PC-3 (cell line): ENCODE measurements at regions not wholly inside any gene's neighbourhood (a gene's known extent, or its start where the extent isn't known, plus 50 kb on each side); places are given as distances from the start of the nearest gene placed in this dataset.

Experiments
- ATAC-seq: fragments of 200-7000 bp; cut with Tn5 transposase; 2 replicates; pipeline ENCODE4 v1.9.1; 2020; ENCODE audit warnings: mild to moderate bottlenecking, moderate library complexity
- BruUV-seq: library from RNA; stranded (reverse); fragments of 400-500 nt; replicated peaks from 2 replicates; lab custom pipeline; 2021; lab: Mats Ljungman, UMichigan
- CTCF ChIA-PET: fragments of 300-600 bp; sonication (Branson Sonifier 250); formaldehyde crosslinking; loops from one replicate; lab custom pipeline; 2022; ENCODE audit warnings: antibody characterized with exemption; lab: Charles Lee
- POLR2A ChIA-PET: fragments of 300-600 bp; sonication (Branson Sonifier 250); formaldehyde crosslinking; loops from one replicate; lab custom pipeline; 2022; ENCODE audit warnings: antibody characterized with exemption; ENCODE audit not compliant: unreplicated experiment; lab: Charles Lee
- DNase-seq: peaks from one replicate; pipeline ENCODE4 v3.0.0-alpha.2; 2015
- H2AFZ ChIP-seq: fragments of 300-600 bp; sonication (generic); 2 replicates; pipeline ENCODE4 v1.6.0; 2016; ENCODE audit warnings: antibody characterized with exemption, low read length
- H3F3A ChIP-seq: fragments of 300-600 bp; sonication (generic); one replicate; pipeline ENCODE4 v1.6.0; 2017; ENCODE audit warnings: antibody characterized with exemption, low read length, control low read depth, mild to moderate bottlenecking; ENCODE audit not compliant: unreplicated experiment
- H3K27ac ChIP-seq: fragments of 300-600 bp; sonication (generic); 2 replicates; pipeline ENCODE4 v1.5.1; 2016; ENCODE audit warnings: mild to moderate bottlenecking, low read length
- H3K27me3 ChIP-seq: fragments of 300-600 bp; sonication (generic); 2 replicates; pipeline ENCODE4 v1.6.1; 2016; ENCODE audit warnings: low read length, mixed read lengths
- H3K36me3 ChIP-seq: fragments of 300-600 bp; sonication (generic); 2 replicates; pipeline ENCODE4 v1.6.1; 2016; ENCODE audit warnings: low read depth, mixed run types, low read length, mixed read lengths
- H3K4me1 ChIP-seq: fragments of 300-600 bp; sonication (generic); 2 replicates; pipeline ENCODE4 v1.5.1; 2016; ENCODE audit warnings: low read length; ENCODE audit not compliant: insufficient read depth
- H3K4me2 ChIP-seq: fragments of 300-600 bp; sonication (generic); 2 replicates; pipeline ENCODE4 v1.6.0; 2016; ENCODE audit warnings: low read length
- H3K4me3 ChIP-seq: fragments of 300-600 bp; sonication (generic); 2 replicates; pipeline ENCODE4 v1.5.1; 2016; ENCODE audit warnings: mild to moderate bottlenecking, low read length, mixed read lengths
- H3K79me2 ChIP-seq: fragments of 300-600 bp; sonication (generic); 2 replicates; pipeline ENCODE4 v1.6.1; 2017; ENCODE audit warnings: low read length, mixed read lengths
- H3K9ac ChIP-seq: fragments of 300-600 bp; sonication (generic); 2 replicates; pipeline ENCODE4 v1.6.0; 2016; ENCODE audit warnings: mild to moderate bottlenecking, low read length
- H3K9me2 ChIP-seq: fragments of 300-600 bp; sonication (generic); replicated peaks from 2 replicates; pipeline ENCODE4 v1.6.1; 2016; ENCODE audit warnings: mixed run types, low read length, mixed read lengths
- H3K9me3 ChIP-seq: fragments of 300-600 bp; sonication (generic); 2 replicates; pipeline ENCODE4 v1.6.1; 2016; ENCODE audit warnings: low read length, mixed read lengths
- H4K20me1 ChIP-seq: fragments of 300-600 bp; sonication (generic); 2 replicates; pipeline ENCODE4 v1.6.1; 2016; ENCODE audit warnings: low read length, mixed read lengths
- CTCF ChIP-seq: fragments of 300-600 bp; sonication (generic); conservative IDR thresholded peaks from 2 replicates; pipeline ENCODE4 v1.5.1; 2017; ENCODE audit warnings: antibody characterized with exemption, low read depth, mild to moderate bottlenecking, low read length
- EZH2 ChIP-seq: fragments of 300-600 bp; sonication (generic); IDR thresholded peaks from one replicate; pipeline ENCODE4 v1.6.1; 2017; ENCODE audit warnings: antibody characterized with exemption, mild to moderate bottlenecking, low read length; ENCODE audit not compliant: unreplicated experiment
- EZH2phosphoT487 ChIP-seq: fragments of 300-600 bp; sonication (generic); IDR thresholded peaks from 2 replicates; pipeline ENCODE4 v1.6.1; 2018; ENCODE audit warnings: mild to moderate bottlenecking, antibody characterized with exemption, low read length, borderline replicate concordance
- intact Hi-C: fragments of 100-400 bp; cut with micrococcal nuclease; formaldehyde crosslinking; loops from 2 replicates; pipeline ENCODE4 v1.9.0; 2023

GRCh38 chr2:4217737-4218136 is 514.4 kb downstream of the DCDC2C start:
- H3K9ac ChIP-seq = no peak overlapping the region
- DNase-seq (no peak), ATAC-seq (no peak)
- H3F3A ChIP-seq = no peaks in the 10 kb centered on the region
- TF ChIP-seq EZH2 = no peak
- TF ChIP-seq EZH2phosphoT487 = no peak
- TF ChIP-seq CTCF = no peak
- H4K20me1 ChIP-seq = no peaks in the 10 kb centered on the region
- intact Hi-C loops = no loop called here
- no peaks in the 10 kb centered on the region for H3K36me3 ChIP-seq
- POLR2A ChIA-PET = no interaction called here
- no TSS peak for BruUV-seq
- no peaks in the 10 kb centered on the region for H3K79me2 ChIP-seq
- H3K4me2 ChIP-seq = no peak overlapping the region
- no peaks in the 10 kb centered on the region for H3K27me3 ChIP-seq
- no peaks in the 10 kb centered on the region for H3K9me2 ChIP-seq
- H3K27ac ChIP-seq = no peak overlapping the region
- no peak overlapping the region for H3K4me3 ChIP-seq
- no peak overlapping the region for H2AFZ ChIP-seq
- H3K9me3 ChIP-seq = 0 out of 2 replicates have a peak, but pooled peaks cover 6% of the 10 kb centered on the region
- CTCF ChIA-PET = no interaction called here
- H3K4me1 ChIP-seq = no peaks in the 10 kb centered on the region

- Histone ChIP-seq H3K36me3 (no peaks in the 10 kb centered on the region), H3F3A (no peaks in the 10 kb centered on the region), H3K4me1 (no peaks in the 10 kb centered on the region), H3K27me3 (no peaks in the 10 kb centered on the region), H3K4me3 (no peak overlapping the region), H3K79me2 (no peaks in the 10 kb centered on the region), H3K4me2 (no peak overlapping the region), H3K9me2 (no peaks in the 10 kb centered on the region), H2AFZ (no peak overlapping the region), H3K9ac (no peak overlapping the region), H4K20me1 (no peaks in the 10 kb centered on the region), H3K9me3 (0 out of 2 replicates have a peak, but pooled peaks cover 6% of the 10 kb centered on the region), H3K27ac (no peak overlapping the region)
- CTCF ChIA-PET = no interaction called here
- intact Hi-C loops = no loop called here
- ATAC-seq = no peak
- no peak for DNase-seq
- POLR2A ChIA-PET = no interaction called here
- TF ChIP-seq CTCF (no peak), EZH2phosphoT487 (no peak), EZH2 (no peak)
- BruUV-seq = no TSS peak
These were observed 515.7 kb downstream of the DCDC2C start for GRCh38 chr2:4219101-4219500.

- Histone ChIP-seq H3K9me2 (no peaks in the 10 kb centered on the region), H3K9ac (no peak overlapping the region), H3K4me3 (no peak overlapping the region), H2AFZ (no peak overlapping the region), H4K20me1 (no peaks in the 10 kb centered on the region), H3K4me2 (no peak overlapping the region), H3K79me2 (no peaks in the 10 kb centered on the region), H3F3A (no peaks in the 10 kb centered on the region), H3K36me3 (no peaks in the 10 kb centered on the region), H3K4me1 (no peaks in the 10 kb centered on the region), H3K27ac (no peak overlapping the region), H3K27me3 (no peaks in the 10 kb centered on the region), H3K9me3 (0 out of 2 replicates have a peak, but pooled peaks cover 6% of the 10 kb centered on the region)
- intact Hi-C loops = no loop called here
- no TSS peak for BruUV-seq
- ATAC-seq (no peak), DNase-seq (no peak)
- ChIA-PET CTCF (no interaction called here), POLR2A (no interaction called here)
- TF ChIP-seq CTCF (no peak), EZH2 (no peak), EZH2phosphoT487 (no peak)
These were observed 516.2 kb downstream of the DCDC2C start for GRCh38 chr2:4219571-4219970.
